GM23248 (cell line): ENCODE measurements at regions not wholly inside any gene's neighbourhood (a gene's known extent, or its start where the extent isn't known, plus 50 kb on each side); places are given as distances from the start of the nearest gene placed in this dataset.
"Not testable (repeated sequence)": the region's sequence is repeated elsewhere in the genome, so short reads cannot be mapped to it uniquely, and the experiment has no call there.

Experiments
- DNase-seq: peaks from one replicate; pipeline ENCODE4 v3.0.0-alpha.2; 2015
- H2AFZ ChIP-seq: fragments of 200-600 bp; sonication (generic); 2 replicates; pipeline ENCODE4 v1.6.1; 2016; ENCODE audit warnings: antibody characterized with exemption
- H3F3A ChIP-seq: fragments of 200-600 bp; sonication (generic); 2 replicates; pipeline ENCODE4 v1.6.1; 2016; ENCODE audit warnings: mild to moderate bottlenecking, antibody characterized with exemption, mixed run types; ENCODE audit not compliant: insufficient read depth
- H3K27ac ChIP-seq: fragments of 200-600 bp; sonication (generic); 2 replicates; pipeline ENCODE4 v1.5.1; 2016; ENCODE audit warnings: mild to moderate bottlenecking
- H3K27me3 ChIP-seq: fragments of 200-600 bp; sonication (generic); replicated peaks from 2 replicates; pipeline ENCODE4 v1.6.1; 2016; ENCODE audit warnings: mild to moderate bottlenecking; ENCODE audit not compliant: insufficient read depth
- H3K36me3 ChIP-seq: fragments of 200-600 bp; sonication (generic); 2 replicates; pipeline ENCODE4 v1.6.1; 2016; ENCODE audit warnings: low read depth, mild to moderate bottlenecking
- H3K4me1 ChIP-seq: fragments of 200-600 bp; sonication (generic); 2 replicates; pipeline ENCODE4 v1.6.1; 2016; ENCODE audit warnings: mild to moderate bottlenecking; ENCODE audit not compliant: insufficient read depth
- H3K4me2 ChIP-seq: fragments of 200-600 bp; sonication (generic); one replicate; pipeline ENCODE4 v1.6.1; 2016; ENCODE audit warnings: mild to moderate bottlenecking; ENCODE audit not compliant: unreplicated experiment
- H3K4me3 ChIP-seq: fragments of 200-600 bp; sonication (generic); 2 replicates; pipeline ENCODE4 v1.5.1; 2016; ENCODE audit warnings: mild to moderate bottlenecking
- H3K79me2 ChIP-seq: fragments of 200-600 bp; sonication (generic); 2 replicates; pipeline ENCODE4 v1.6.1; 2016; ENCODE audit warnings: mild to moderate bottlenecking; ENCODE audit not compliant: insufficient read depth
- H3K9ac ChIP-seq: fragments of 200-600 bp; sonication (generic); 2 replicates; pipeline ENCODE4 v1.6.1; 2016; ENCODE audit warnings: mild to moderate bottlenecking
- H3K9me2 ChIP-seq: fragments of 200-600 bp; sonication (generic); 2 replicates; pipeline ENCODE4 v1.6.1; 2016; ENCODE audit warnings: mixed run types, mild to moderate bottlenecking, moderate library complexity; ENCODE audit not compliant: insufficient read depth
- H3K9me3 ChIP-seq: fragments of 200-600 bp; sonication (generic); one replicate; pipeline ENCODE4 v1.6.1; 2017; ENCODE audit warnings: low read depth
- H4K20me1 ChIP-seq: fragments of 200-600 bp; sonication (generic); 2 replicates; pipeline ENCODE4 v1.6.0; 2016; ENCODE audit not compliant: insufficient read depth
- WGBS, 2 experiments: methylation state at CpG; one replicate each; pipeline ENCODE4 v1.1.6; 2015 to 2017; ENCODE audit warnings: low lambda C conversion rate in 2 of 2, low coverage in 1 of 2; ENCODE audit errors: missing lambda C conversion rate in 2 of 2; 5-methylcytosine and 5-hydroxymethylcytosine counted together
- in situ Hi-C: fragments of 300-500 bp; cut with MboI; formaldehyde crosslinking; loops from 2 replicates; pipeline ENCODE4 v1.15.0; 2020

DNA sequence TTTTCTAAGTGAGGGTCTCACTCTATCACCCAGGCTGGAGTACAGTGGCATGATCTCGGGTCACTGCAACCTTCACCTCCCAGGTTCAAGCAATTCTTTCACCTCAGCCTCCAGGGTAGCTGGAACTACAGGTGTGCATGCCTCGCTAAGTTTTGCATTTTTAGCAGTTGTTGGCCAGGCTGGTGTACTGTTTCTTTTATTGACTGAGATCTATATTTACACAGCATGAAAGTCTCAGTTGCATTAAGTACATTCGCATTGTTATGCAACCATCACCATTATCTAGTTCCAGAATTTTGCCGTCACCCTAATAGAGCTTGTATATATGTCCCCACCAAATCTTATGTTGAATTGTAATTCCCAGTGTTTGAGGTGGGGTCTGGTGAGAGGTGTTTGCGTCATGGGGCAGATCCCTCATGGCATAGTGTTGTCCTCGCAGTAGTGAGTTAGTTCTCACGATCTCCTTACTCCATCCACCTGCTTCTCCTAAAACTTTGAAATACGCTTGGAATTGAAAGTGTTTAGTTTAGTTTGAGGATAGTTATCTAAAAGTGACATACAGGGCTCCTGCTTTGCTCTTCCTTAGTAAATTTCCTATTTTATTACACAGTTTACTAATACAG, 101.3 kb downstream of the SYT15B start:
- in situ Hi-C loops, H2AFZ ChIP-seq: not testable (repeated sequence)
- 44 to 53% methylated on average over 4 of the region's 8 CpGs for WGBS, 2 experiments

DNA sequence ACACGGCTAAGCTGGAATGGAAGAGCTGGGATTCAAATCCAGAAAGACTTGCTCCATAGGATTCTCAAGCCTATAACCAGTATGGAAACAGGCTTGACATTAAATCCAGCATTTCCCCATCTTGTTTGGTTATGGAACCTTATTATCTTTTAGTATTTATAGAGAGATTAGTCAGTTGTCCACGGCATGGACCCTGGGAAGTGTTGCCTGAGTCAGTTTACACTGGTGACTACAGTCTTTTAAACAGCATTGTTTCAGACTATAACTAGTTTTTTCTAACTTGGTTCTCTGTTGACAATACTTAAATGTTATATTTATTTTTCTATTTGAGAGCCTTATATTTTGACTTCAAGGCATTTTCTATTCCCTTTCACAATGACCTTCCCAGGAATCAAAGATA, 106.7 kb downstream of the SYT15B start:
- H4K20me1 ChIP-seq, H3K4me3 ChIP-seq, H3K4me1 ChIP-seq, in situ Hi-C loops, H3K4me2 ChIP-seq, H3K36me3 ChIP-seq, H3K79me2 ChIP-seq, H3K9ac ChIP-seq, H3K9me3 ChIP-seq, DNase-seq, H3K9me2 ChIP-seq, H3F3A ChIP-seq, H3K27ac ChIP-seq, H2AFZ ChIP-seq, H3K27me3 ChIP-seq: not testable (repeated sequence)
- 20% methylated on average over 1 of the region's 2 CpGs; no CpG with 5 or more reads in 1 of the 2 experiments for WGBS, 2 experiments

More for the DNA sequence above, 101.3 kb downstream of the SYT15B start:
- not testable (repeated sequence) for H3K36me3 ChIP-seq, H3K9ac ChIP-seq, H3K9me2 ChIP-seq, H3K27me3 ChIP-seq, DNase-seq, H3K27ac ChIP-seq, H3F3A ChIP-seq, H4K20me1 ChIP-seq, H3K79me2 ChIP-seq, H3K4me2 ChIP-seq, H3K4me1 ChIP-seq, H3K9me3 ChIP-seq, H3K4me3 ChIP-seq

- 41 to 43% methylated on average over 4 of the region's 4 CpGs for WGBS, 2 experiments
- H3K36me3 ChIP-seq, H3K4me3 ChIP-seq, DNase-seq, H3K4me1 ChIP-seq, H2AFZ ChIP-seq, H3K9ac ChIP-seq, H4K20me1 ChIP-seq, H3K27ac ChIP-seq, H3K79me2 ChIP-seq, H3K9me2 ChIP-seq, H3K27me3 ChIP-seq, H3K9me3 ChIP-seq, H3K4me2 ChIP-seq, H3F3A ChIP-seq, in situ Hi-C loops: not testable (repeated sequence)
These were observed 109.2 kb downstream of the SYT15B start for GRCh38 chr10:47654161-47654560.

DNA sequence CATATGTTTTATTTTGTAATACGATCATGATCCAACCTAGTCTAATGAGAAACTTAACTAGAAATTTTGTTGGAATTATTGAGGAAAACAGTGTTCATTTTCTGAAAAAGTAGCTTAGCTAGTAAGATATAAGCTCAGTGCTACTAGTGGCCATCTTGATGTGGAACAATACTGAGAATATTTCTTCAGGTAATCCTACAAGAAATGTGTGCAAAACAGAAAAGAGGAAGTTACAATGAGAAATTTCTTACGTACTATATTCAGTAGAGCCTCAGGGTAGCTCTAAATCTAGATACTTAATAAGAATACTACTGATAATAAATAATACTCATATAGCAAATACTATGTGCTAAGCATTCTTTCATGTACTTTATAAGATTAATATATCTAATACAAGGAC, 114.8 kb downstream of the SYT15B start:
- H3K9ac ChIP-seq, H3K36me3 ChIP-seq, H3K4me1 ChIP-seq, H3K9me2 ChIP-seq, H3K27ac ChIP-seq, H3K27me3 ChIP-seq, H2AFZ ChIP-seq, H3K9me3 ChIP-seq, H3K4me3 ChIP-seq, H3F3A ChIP-seq, H4K20me1 ChIP-seq, H3K79me2 ChIP-seq, DNase-seq, H3K4me2 ChIP-seq, in situ Hi-C loops: not testable (repeated sequence)
- 73 to 80% methylated on average over 1 of the region's 2 CpGs for WGBS, 2 experiments

DNA sequence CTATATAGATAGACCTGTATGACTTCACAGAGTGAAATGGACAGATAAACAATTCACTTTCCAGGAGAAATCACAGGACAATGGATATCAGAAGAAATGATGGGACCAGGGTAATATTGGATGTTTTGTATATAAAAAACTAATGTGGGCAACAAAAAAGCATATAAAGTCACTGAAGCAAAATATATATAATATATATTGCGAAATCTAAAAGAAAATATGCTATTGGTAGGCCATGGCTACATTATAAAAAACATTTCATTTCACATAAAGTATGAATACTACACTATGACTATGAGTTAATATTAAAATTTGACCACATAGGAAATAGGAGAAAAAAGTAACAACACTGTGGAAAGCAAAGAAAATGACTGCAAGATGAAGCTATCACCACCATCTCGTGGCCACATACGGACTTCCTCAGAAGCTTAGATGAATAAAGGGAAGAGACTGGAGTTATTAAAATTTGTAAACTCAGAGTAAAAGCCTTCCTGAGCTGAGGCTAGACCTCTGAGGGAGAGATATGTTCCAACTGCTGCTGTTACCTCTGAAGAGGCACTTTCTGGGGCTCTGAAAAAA, 115.8 kb downstream of the SYT15B start:
- WGBS, 2 experiments, result 78 to 81% methylated on average over 3 of the region's 3 CpGs
- H3K9me2 ChIP-seq, H3K79me2 ChIP-seq, H4K20me1 ChIP-seq, in situ Hi-C loops, H3K36me3 ChIP-seq, H3K9ac ChIP-seq, H3K27ac ChIP-seq, H3K4me3 ChIP-seq, H3K27me3 ChIP-seq, H3F3A ChIP-seq, DNase-seq, H3K4me2 ChIP-seq, H3K9me3 ChIP-seq, H3K4me1 ChIP-seq: not testable (repeated sequence)
- peak overlapping the region; percentile 52 for H2AFZ ChIP-seq

DNA sequence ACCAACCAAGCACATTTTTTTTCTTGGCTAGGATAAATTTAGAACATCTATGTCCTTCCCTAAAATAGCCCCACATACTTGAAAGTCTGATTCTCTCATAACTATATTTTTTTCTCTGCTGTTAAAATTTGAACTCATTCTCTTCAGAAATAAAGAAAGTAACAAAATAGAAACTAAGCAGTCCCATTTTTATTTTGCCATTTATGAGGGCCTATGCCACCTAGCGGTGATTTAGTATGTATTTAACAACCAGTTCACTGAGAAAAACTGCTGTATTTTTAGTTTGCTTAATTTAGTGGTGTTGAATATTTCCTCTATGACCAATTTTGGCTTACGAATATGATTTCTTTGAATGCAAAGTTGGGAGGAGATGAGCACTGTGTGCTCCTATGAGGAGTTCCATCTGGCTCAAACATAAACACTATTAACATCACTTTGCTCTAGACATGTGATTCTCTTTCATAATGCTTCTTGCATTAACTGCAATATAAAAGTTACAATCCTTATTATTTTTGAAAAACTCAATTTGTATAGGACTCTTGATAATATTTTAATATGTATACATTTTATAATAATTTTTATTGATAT, 116.6 kb downstream of the SYT15B start:
- H3K27ac ChIP-seq, H3K9me2 ChIP-seq, H3K4me3 ChIP-seq, H3K4me2 ChIP-seq, H3K4me1 ChIP-seq, H3K27me3 ChIP-seq, H3K79me2 ChIP-seq, H4K20me1 ChIP-seq, H3F3A ChIP-seq, H2AFZ ChIP-seq, in situ Hi-C loops, H3K9ac ChIP-seq, H3K9me3 ChIP-seq, H3K36me3 ChIP-seq: not testable (repeated sequence)
- DNase-seq, result peak; percentile 85
- WGBS, 2 experiments, result 0% methylated on average over 2 of the region's 2 CpGs

- in situ Hi-C loops, H3K9me3 ChIP-seq, H3F3A ChIP-seq, H3K36me3 ChIP-seq, H3K27me3 ChIP-seq, H2AFZ ChIP-seq, H3K4me1 ChIP-seq, H3K4me3 ChIP-seq, H3K27ac ChIP-seq, DNase-seq, H3K79me2 ChIP-seq, H3K9me2 ChIP-seq, H4K20me1 ChIP-seq, H3K4me2 ChIP-seq, H3K9ac ChIP-seq: not testable (repeated sequence)
- WGBS, 2 experiments, result 87 to 95% methylated on average over 1 of the region's 1 CpG
These were observed 103.5 kb upstream of the AGAP9 start for GRCh38 chr10:47626975-47627374.
